Activated CD8-positive, alpha-beta memory T cell treated with anti-CD3 and anti-CD28 coated beads, Interleukin-2, amount 10 ng/mL, durations not matched to agents 7 days and 5 days (primary cell): ENCODE measurements at regions not wholly inside any gene's neighbourhood (a gene's known extent, or its start where the extent isn't known, plus 50 kb on each side); places are given as distances from the start of the nearest gene placed in this dataset.

Source experiments
- ATAC-seq: fragments of 150-1000 bp; cut with Tn5 transposase; one replicate; pipeline ENCODE4 v1.10.0; 2021; ENCODE audit warnings: moderate library complexity
- CTCF ChIA-PET: fragments of 350-600 bp; sonication (Branson Sonifier 250); formaldehyde crosslinking; loops from one replicate; lab custom pipeline; 2021; ENCODE audit warnings: antibody characterized with exemption; lab: Charles Lee
- DNase-seq: peaks from one replicate; pipeline ENCODE4 v3.0.0-alpha.2; 2020
- H3K27ac Mint-ChIP-seq: one replicate; pipeline ENCODE4 v1.8.0; 2021; ENCODE audit warnings: mild to moderate bottlenecking, mixed read lengths
- H3K27me3 Mint-ChIP-seq: one replicate; pipeline ENCODE4 v1.8.0; 2021; ENCODE audit warnings: mixed read lengths
- H3K36me3 Mint-ChIP-seq: one replicate; pipeline ENCODE4 v1.8.0; 2021; ENCODE audit warnings: mild to moderate bottlenecking, mixed read lengths
- H3K4me1 Mint-ChIP-seq: one replicate; pipeline ENCODE4 v1.8.0; 2021; ENCODE audit warnings: mixed read lengths
- H3K4me3 Mint-ChIP-seq: one replicate; pipeline ENCODE4 v1.8.0; 2021; ENCODE audit warnings: mild to moderate bottlenecking, moderate library complexity, mixed read lengths
- H3K9me3 Mint-ChIP-seq: one replicate; pipeline ENCODE4 v1.8.0; 2022; ENCODE audit warnings: low read depth, mixed read lengths

DNA sequence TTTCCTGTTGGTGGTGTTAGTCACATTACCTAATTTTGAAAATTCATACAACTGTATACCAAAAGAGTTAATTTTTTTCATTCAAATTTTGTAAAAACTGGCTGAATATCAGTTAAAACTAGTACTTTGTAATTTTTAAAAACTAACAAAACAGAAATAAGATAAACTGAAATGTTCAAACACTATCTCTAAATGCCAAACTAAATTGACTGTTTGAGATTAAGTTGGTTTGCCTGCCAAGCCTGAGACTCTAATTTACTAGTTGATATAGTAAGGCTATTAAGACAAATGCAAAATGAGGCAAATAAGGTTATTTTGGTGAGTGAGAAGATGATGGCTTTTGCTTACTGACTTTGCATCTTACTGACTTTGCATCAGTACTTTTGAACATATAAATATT lies 1134.9 kb upstream of the LRRN3 start:
- no peaks in the 10 kb centered on the region for H3K4me1 Mint-ChIP-seq
- CTCF ChIA-PET: no interaction called here

DNA sequence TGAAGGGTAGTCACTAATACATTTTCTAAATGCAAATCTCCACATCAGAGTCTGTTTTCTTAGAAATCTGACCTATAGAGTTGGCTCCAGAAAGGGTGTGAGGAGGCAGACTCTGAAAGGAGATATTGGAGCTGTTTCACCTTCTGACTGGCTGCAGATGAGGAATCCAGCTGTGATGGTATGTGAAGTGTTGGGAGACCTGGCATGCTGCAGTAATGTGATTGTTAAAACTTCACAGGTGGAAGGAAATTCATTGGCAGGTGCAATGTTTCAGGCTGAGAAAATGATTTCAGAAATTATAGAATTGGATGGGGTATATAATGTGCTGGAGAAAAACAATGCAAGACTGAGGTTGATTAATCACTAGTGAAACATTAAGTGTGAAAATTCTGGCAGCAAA lies 1134.0 kb upstream of the LRRN3 start:
- no peak overlapping the region for H3K27ac Mint-ChIP-seq
- no peak for DNase-seq
- CTCF ChIA-PET: no interaction called here
- no peak overlapping the region for H3K4me3 Mint-ChIP-seq
- no peaks in the 10 kb centered on the region for H3K36me3 Mint-ChIP-seq
- no peaks in the 10 kb centered on the region for H3K4me1 Mint-ChIP-seq
- no peak for ATAC-seq
- H3K27me3 Mint-ChIP-seq: no peaks in the 10 kb centered on the region
- peaks cover 3% of the 10 kb centered on the region for H3K9me3 Mint-ChIP-seq

More for the DNA sequence above, 1134.9 kb upstream of the LRRN3 start:
- H3K36me3 Mint-ChIP-seq: no peaks in the 10 kb centered on the region
- no peak overlapping the region for H3K4me3 Mint-ChIP-seq
- DNase-seq: no peak
- peaks cover 3% of the 10 kb centered on the region for H3K9me3 Mint-ChIP-seq
- H3K27me3 Mint-ChIP-seq: no peaks in the 10 kb centered on the region
- ATAC-seq: no peak
- H3K27ac Mint-ChIP-seq: no peak overlapping the region

DNA sequence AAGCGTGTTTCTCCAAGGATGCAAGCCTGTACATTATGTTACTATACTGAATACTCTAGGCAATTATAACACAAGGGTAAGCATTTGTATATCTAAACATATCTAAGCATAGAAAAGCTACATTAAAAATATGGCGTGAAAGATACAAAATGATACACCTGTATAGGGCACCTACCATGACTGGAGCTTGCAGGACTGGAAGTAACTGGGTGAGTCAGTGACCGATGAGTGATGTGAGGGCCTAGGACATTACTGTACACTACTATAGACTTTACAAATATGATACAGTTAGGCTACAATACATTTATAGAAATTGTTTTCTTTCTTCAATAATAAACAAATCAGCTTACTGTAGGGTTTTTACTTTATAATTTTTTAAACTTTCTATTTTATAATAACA lies 1127.2 kb upstream of the LRRN3 start:
- ATAC-seq (no peak), DNase-seq (no peak)
- no peak overlapping the region for H3K27ac Mint-ChIP-seq
- H3K9me3 Mint-ChIP-seq: peaks cover 5% of the 10 kb centered on the region
- H3K4me1 Mint-ChIP-seq: no peaks in the 10 kb centered on the region
- no peaks in the 10 kb centered on the region for H3K36me3 Mint-ChIP-seq
- H3K4me3 Mint-ChIP-seq: no peak overlapping the region
- CTCF ChIA-PET: no interaction called here
- H3K27me3 Mint-ChIP-seq: no peaks in the 10 kb centered on the region

DNA sequence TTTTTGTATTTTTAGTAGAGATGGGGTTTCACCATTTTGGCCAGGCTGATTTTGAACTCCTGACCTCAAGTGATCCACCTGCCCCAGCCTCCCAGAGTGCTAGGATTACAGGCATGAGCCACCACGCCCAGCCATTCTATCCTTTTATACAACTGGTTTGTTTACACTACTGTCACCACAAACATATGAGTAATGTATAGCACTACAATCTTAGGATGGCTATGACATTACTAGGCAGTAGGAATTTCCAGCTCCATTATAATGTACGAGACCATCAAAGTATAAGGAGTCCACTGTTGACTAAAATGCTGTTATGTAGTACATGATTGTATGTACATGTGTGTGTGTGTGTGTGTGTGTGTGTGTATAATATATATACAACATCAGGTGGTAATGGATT lies 1126.1 kb upstream of the LRRN3 start:
- no peaks in the 10 kb centered on the region for H3K27me3 Mint-ChIP-seq
- H3K4me3 Mint-ChIP-seq: no peak overlapping the region
- DNase-seq (no peak), ATAC-seq (no peak)
- peaks cover 5% of the 10 kb centered on the region for H3K9me3 Mint-ChIP-seq
- CTCF ChIA-PET: no interaction called here
- H3K36me3 Mint-ChIP-seq: no peaks in the 10 kb centered on the region
- H3K4me1 Mint-ChIP-seq: no peaks in the 10 kb centered on the region
- no peak overlapping the region for H3K27ac Mint-ChIP-seq

DNA sequence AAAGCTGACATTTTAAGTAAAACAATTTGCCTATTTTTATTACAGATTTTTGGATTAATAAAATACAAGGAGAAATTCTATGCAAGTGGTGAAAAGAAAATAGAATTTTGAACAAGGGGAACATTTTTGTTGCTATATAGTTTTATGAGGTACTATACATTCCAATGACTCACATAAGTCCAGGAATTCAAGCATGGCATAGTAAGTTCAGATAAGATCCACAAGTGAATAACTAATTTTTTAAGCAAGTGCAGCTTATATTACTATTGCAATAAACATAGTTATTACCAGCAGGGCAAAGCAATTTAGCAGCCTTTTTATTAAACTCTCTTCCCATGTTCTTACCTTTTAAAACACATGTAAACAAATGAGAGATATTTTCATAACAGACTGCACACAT lies 1123.5 kb upstream of the LRRN3 start:
- CTCF ChIA-PET: no interaction called here
- H3K4me3 Mint-ChIP-seq: no peak overlapping the region
- H3K27me3 Mint-ChIP-seq: no peaks in the 10 kb centered on the region
- no peaks in the 10 kb centered on the region for H3K4me1 Mint-ChIP-seq
- peaks cover 2% of the 10 kb centered on the region for H3K9me3 Mint-ChIP-seq
- H3K36me3 Mint-ChIP-seq: no peaks in the 10 kb centered on the region
- H3K27ac Mint-ChIP-seq: no peak overlapping the region
- ATAC-seq (no peak), DNase-seq (no peak)

DNA sequence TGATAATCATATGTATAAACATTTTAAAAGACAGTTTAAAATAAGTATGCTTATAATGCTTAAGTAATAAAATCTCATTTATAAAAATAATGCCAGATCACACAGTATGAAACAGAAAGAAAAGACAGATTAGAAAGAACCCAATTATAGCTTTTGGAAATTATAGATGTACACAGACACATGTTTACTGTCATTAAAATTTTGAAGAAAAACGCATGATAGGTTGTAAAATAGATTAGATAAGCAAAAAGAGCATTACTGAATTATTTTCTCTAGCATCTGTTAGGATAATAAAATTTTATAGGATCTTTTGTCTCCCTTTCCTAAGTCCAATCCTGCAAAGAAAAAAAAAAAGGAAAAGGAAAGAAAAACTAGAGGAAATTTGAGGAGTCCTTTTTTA lies 1107.3 kb upstream of the LRRN3 start:
- H3K36me3 Mint-ChIP-seq: no peaks in the 10 kb centered on the region
- H3K27me3 Mint-ChIP-seq: no peaks in the 10 kb centered on the region
- H3K27ac Mint-ChIP-seq: no peak overlapping the region
- H3K4me1 Mint-ChIP-seq: no peaks in the 10 kb centered on the region
- no peak for DNase-seq
- CTCF ChIA-PET: no interaction called here
- no peaks in the 10 kb centered on the region for H3K9me3 Mint-ChIP-seq
- no peak for ATAC-seq
- H3K4me3 Mint-ChIP-seq: no peak overlapping the region

DNA sequence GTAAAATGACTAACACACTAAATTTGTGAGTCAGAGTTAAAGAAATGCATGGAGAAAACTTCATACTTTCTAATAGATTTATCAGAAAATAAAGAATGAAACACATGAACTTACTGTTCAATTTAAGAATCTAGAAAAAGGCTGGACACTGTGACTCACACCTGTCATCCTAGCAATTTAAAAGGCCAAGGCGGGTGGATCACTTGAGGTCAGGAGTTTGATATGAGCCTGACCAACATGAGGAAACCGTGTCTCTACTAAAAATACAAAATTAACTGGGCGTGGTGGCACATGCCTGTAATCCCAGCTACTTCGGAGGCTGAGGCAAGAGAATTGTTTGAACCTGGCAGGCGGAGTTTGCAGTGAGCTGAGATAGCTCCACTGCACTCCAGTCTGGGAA lies 1106.2 kb upstream of the LRRN3 start:
- no peak overlapping the region for H3K27ac Mint-ChIP-seq
- H3K9me3 Mint-ChIP-seq: no peaks in the 10 kb centered on the region
- H3K4me3 Mint-ChIP-seq: no peak overlapping the region
- no peaks in the 10 kb centered on the region for H3K4me1 Mint-ChIP-seq
- CTCF ChIA-PET: no interaction called here
- no peaks in the 10 kb centered on the region for H3K36me3 Mint-ChIP-seq
- ATAC-seq: no peak
- no peaks in the 10 kb centered on the region for H3K27me3 Mint-ChIP-seq
- no peak for DNase-seq

DNA sequence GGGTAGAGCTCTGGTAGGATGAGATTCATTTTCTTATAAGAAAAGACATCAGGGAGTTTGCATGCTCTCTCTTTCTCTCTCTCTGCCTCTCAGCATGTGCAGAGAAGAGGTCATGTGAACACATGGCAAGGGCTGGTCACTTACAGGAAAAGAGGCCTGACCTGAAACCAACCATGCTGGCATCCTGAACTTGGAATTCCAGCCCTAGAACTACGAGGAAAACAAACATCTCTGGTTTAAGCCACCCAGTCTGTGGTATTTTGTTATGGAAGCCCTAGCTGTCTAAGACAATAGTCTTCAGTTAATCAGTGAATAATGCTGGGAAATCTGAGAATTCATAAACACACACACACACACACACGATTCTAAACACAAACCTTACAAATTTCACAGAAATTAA lies 1104.2 kb upstream of the LRRN3 start:
- DNase-seq (no peak), ATAC-seq (no peak)
- no peaks in the 10 kb centered on the region for H3K36me3 Mint-ChIP-seq
- H3K4me3 Mint-ChIP-seq: no peak overlapping the region
- no peak overlapping the region for H3K27ac Mint-ChIP-seq
- no peaks in the 10 kb centered on the region for H3K27me3 Mint-ChIP-seq
- no peaks in the 10 kb centered on the region for H3K4me1 Mint-ChIP-seq
- CTCF ChIA-PET: no interaction called here
- H3K9me3 Mint-ChIP-seq: no peaks in the 10 kb centered on the region

DNA sequence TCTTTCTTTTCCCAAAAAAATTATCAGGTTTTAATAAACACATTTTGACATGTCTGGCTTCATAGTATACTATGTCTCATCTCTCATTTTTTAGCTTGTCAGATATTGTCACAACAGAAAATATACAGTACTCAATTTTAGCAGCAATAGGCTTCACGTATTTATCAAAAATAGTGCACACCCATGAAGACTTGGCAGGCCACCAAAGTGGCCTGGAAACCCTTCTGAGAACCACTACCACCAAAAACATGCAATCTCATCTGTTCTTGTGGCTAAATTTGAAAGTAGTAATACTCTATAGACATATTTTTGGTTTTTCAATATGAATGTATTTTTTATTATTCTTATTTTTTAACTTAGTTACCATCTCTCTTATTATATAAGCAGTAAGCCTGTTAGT lies 1094.5 kb upstream of the LRRN3 start:
- Mint-ChIP-seq H3K36me3 (no peaks in the 10 kb centered on the region), H3K4me1 (no peaks in the 10 kb centered on the region), H3K4me3 (no peak overlapping the region), H3K27ac (no peak overlapping the region), H3K9me3 (no peaks in the 10 kb centered on the region), H3K27me3 (no peaks in the 10 kb centered on the region)
- DNase-seq (no peak), ATAC-seq (no peak)
- CTCF ChIA-PET: no interaction called here

DNA sequence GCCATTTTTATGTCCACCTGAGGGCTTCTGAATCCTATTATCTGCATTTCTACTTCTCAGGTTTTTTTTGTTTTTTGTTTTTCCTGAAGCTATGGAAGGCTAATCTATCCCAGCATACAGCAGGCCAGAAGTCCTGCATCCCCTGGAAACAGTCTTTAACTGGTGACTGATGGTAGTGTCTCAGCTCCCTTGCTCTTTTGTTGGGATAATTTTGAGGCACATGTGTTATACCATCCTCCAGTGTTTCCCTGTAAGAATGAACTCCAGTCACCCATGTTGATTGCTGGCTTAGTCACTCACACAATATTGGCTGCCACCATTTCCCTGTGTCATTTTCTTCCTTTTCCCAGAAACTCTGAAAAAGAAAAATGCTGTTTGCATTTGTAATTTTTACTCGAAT lies 1094.0 kb upstream of the LRRN3 start:
- Mint-ChIP-seq H3K27me3 (no peaks in the 10 kb centered on the region), H3K36me3 (no peaks in the 10 kb centered on the region), H3K4me3 (no peak overlapping the region), H3K9me3 (no peaks in the 10 kb centered on the region), H3K27ac (no peak overlapping the region), H3K4me1 (no peaks in the 10 kb centered on the region)
- ATAC-seq: no peak
- DNase-seq: no peak
- CTCF ChIA-PET: no interaction called here

DNA sequence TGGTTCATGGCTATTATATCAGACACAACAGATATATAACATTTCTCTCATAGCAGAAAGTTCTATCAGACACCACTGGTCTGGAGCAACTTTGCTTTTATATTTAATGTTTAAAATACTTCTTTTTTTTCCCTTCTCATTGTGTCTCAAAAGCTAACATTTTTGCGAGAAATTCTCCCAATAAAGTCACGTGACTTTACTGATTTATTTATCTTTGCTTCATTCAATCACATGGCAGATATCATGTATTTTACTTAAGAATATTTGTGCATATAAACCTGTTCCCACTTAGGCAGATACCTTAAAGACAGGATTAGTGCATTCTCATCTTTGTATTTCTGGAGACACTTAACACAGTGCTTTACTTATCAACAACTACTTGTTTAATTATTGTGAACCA lies 1093.1 kb upstream of the LRRN3 start:
- DNase-seq (no peak), ATAC-seq (no peak)
- CTCF ChIA-PET: no interaction called here
- Mint-ChIP-seq H3K4me3 (no peak overlapping the region), H3K27ac (no peak overlapping the region), H3K4me1 (no peaks in the 10 kb centered on the region), H3K9me3 (no peaks in the 10 kb centered on the region), H3K36me3 (no peaks in the 10 kb centered on the region), H3K27me3 (no peaks in the 10 kb centered on the region)

DNA sequence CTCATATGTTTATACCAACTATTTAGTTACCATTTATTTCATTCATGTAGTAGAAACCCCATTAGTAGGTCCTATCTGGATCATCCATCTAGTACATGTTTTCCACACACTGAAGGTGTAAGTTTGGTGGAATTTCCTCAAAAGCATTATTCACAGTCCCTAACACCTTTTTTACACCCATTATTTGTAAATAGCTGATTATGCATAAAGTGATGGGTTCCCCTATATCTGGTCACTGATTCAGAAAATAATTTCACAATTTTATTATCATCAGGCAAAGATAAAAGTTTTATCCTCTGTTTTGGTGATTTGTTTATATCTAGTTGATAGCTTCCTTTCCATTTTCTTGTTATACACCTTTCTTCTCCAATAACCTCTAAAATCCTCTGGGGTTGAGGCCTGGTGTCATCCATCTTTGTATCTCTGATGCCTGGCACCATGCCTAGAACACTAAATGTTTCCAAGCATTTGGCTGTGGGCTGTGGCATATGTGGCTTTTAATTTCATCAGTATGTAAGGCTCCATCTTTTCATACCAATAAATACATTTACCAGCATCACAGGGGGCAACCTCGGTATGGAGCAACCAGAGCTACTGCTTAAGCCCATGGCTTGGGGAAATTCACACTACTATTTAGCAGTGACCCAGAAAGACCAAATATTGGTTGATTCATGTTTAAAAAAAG lies 1089.5 kb upstream of the LRRN3 start:
- Mint-ChIP-seq H3K27me3 (no peaks in the 10 kb centered on the region), H3K27ac (no peak overlapping the region), H3K36me3 (no peaks in the 10 kb centered on the region), H3K9me3 (no peaks in the 10 kb centered on the region), H3K4me1 (no peaks in the 10 kb centered on the region), H3K4me3 (no peak overlapping the region)
- ATAC-seq: no peak
- CTCF ChIA-PET: no interaction called here
- no peak for DNase-seq

DNA sequence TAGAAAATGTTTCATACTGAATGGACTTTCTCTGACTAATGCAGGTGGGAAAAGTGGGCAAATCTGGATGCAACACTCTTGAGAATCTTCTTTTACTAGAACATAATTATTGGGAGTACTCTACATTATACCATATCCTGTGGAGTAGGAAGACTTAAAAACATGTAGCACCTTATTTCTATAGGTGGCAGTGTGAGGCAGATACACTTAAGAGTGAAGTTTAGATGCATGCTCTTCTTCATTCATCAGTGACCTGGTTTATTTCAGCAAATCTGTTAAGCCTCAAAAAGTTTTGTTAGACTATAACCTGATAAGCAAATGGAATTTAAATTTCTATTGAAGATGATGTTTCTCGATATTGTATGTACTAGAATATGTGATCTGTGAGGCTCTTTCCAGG lies 1087.1 kb upstream of the LRRN3 start:
- H3K36me3 Mint-ChIP-seq: no peaks in the 10 kb centered on the region

DNA sequence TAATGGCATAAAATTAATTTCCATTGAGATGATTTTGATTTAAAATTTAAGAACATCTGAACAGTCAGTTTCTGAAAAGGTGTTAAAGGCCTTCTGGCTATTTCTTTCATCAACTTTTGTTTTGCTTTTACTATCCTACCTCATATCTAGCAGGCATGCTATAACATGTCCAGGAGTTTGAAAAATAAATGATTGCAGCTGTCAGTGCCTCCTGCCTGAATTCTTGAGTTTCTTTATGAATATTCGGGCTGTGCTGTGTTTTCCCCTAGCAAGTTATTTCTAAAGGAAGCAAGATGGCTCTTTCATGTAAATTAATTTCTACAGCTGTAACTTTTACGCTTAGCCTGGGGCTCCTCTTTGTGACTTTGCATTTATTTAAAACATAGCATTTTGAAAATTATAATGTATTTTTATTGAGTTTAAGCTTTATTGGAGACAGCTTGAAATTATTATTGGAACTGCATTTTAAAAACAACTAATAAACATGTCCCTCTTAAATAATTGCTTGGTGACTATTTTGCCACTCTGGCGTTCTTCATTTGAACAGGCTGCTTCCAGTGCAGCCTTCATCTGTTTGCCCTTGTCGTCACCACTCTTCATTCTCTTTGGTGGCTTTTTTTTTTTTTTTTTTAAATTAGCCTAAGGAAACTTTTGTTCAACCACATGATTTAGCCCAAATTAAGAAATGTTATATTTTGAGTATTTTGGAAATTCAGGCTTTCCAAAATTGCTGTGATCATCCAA lies 1083.4 kb upstream of the LRRN3 start:
- Mint-ChIP-seq H3K4me3 (no peak overlapping the region), H3K4me1 (no peaks in the 10 kb centered on the region), H3K9me3 (no peaks in the 10 kb centered on the region), H3K27me3 (no peaks in the 10 kb centered on the region), H3K27ac (no peak overlapping the region), H3K36me3 (no peaks in the 10 kb centered on the region)
- ATAC-seq: no peak
- no peak for DNase-seq
- CTCF ChIA-PET: no interaction called here

More for the DNA sequence above, 1087.1 kb upstream of the LRRN3 start:
- DNase-seq (no peak), ATAC-seq (no peak)
- CTCF ChIA-PET: no interaction called here
- H3K9me3 Mint-ChIP-seq: no peaks in the 10 kb centered on the region
- no peaks in the 10 kb centered on the region for H3K4me1 Mint-ChIP-seq
- H3K27me3 Mint-ChIP-seq: no peaks in the 10 kb centered on the region
- H3K27ac Mint-ChIP-seq: no peak overlapping the region
- H3K4me3 Mint-ChIP-seq: no peak overlapping the region
